Head of caudate nucleus (tissue), 42 donors: ENCODE measurements at regions not wholly inside any gene's neighbourhood (a gene's known extent, or its start where the extent isn't known, plus 50 kb on each side); places are given as distances from the start of the nearest gene placed in this dataset.
A peak's percentile ranks its signal among the peaks of the same experiment; 100 is the strongest.
"Not testable (repeated sequence)": the region's sequence is repeated elsewhere in the genome, so short reads cannot be mapped to it uniquely, and the experiment has no call there.

Experiments
- DNase-seq, 42 donors: peaks; one replicate each; pipeline versions ENCODE4 v3.0.0 to v3.0.0-alpha.2; 2020 to 2021; ENCODE audit warnings: mixed read lengths in 7 of 42
- intact Hi-C: fragments of 100-400 bp; cut with DNase I; formaldehyde crosslinking; loops from one replicate; pipeline ENCODE4 v1.15.0; 2022

DNA sequence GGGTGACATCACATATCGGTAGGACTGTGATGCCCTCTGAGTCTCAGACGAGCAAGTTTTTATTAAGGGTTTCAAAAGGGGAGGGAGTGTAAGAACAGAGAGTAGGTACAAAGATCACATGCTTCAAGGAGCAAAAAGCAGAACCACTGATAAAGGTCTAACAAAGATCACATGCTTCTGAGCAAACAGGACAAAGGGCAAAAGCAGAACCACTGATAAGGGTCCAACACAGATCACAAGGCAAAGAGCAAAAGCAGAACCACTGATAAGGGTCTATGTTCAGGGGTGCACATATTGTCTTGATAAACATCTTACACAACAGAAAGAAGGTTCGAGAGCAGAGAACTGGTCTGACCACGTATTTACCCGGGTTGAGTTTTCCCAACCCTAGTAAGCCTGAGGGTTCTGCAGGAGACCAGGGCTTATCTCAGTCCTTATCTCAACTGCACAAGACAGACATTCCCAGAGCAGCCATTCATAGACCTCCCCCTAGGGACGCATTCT lies 604.2 kb upstream of the GYPC start:
- intact Hi-C loops = not testable (repeated sequence)

DNA sequence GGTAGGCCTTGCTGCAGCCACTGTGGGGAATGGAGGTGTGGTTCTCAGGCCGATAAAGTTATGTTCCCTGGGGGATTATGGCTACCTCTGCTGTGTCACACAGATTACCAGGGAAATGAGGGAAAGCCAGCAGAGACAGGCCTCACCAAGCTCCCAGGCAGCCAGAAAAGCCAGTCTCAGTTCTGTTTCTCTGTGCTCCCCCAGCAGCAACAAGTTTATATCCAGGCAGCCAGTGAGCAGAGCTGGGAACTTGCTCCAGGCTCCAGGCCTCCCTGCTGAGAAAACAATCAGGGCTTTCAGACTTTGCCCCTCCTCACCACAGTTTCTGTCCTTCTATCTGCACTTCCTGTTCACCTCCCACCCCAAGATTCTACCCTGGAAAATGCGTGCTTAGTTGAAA lies 596.6 kb upstream of the GYPC start:
- intact Hi-C loops = no loop called here
- no peak for DNase-seq

More for the DNA sequence above, 604.2 kb upstream of the GYPC start:
- DNase-seq = not testable (repeated sequence)

DNA sequence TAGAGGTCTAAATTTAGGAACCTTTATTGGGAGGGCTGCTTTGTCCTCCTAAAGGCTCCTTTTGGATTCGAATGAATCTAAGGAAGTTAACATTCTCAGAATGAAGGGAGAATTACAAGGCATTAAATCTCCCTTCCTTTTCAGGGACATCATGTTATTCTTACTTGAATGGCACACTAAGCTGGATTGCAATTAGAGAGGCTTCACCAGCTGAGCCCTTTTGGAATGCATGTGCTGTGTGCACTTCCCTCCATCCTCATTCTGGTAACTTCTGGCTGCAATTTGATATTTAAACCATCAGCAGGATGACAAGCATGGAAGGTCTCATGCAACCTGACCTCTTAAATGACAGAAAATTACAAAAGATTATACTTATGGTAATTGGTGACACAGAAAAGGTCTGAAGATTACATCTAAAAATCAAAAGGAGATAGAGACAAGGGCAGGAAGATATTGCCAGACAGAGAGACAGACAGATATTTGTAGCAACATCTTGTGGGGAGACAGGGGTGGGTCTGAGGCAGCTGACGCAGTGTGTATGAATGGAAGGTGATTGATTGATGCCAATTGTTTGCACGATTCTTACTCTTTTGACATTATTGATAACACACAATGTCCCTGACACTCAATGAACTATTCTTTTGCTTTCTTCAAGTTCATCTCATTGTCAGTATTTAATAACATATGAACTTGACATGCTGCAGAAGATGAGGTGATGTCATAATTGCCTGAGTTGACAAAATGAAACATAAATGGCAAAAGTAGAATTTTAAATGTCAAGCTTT lies 570.8 kb upstream of the GYPC start:
- intact Hi-C loops = no loop called here
- no peak for DNase-seq

DNA sequence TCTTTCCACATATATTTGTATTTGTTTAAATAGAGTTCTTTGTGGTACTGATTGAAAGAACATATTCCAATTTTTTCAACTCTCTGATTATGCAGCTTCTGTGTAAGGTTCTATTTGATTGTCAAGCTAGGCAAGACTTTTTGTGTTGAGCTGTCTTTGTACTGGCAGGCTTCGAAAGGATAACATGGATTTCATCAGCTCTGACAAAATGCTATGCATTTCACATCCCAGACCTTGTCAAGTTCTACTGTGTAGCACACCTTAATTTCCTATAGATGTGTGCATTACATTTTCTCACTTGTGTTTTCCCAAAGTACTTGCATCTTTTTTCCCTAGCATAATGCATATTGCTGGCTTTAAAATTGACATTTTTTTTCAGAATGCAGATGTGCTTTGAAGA lies 555.0 kb upstream of the GYPC start:
- peak in 3 of 42 donors; percentile 4 to 9 (median 8) for DNase-seq
- intact Hi-C loops = no loop called here

DNA sequence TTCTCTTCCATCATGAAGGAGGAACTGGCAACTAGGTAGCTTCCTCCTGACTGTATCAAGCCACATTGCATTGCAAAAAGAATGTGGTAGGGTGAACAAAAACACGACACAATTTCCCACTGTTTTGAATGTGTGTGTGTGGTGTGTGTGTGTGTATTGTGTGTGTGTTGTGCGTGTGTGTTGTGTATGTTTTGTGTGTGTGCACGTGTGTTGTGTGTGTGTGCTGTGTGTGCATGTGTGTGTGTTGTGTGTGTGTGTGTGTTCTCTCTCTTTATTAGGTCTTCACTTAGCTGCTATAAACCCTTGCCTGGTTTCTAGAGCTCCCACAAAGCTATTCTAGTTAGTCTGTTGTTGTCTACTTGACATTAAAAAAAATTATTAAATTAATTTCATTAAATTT lies 550.0 kb upstream of the GYPC start:
- intact Hi-C loops = no loop called here

DNA sequence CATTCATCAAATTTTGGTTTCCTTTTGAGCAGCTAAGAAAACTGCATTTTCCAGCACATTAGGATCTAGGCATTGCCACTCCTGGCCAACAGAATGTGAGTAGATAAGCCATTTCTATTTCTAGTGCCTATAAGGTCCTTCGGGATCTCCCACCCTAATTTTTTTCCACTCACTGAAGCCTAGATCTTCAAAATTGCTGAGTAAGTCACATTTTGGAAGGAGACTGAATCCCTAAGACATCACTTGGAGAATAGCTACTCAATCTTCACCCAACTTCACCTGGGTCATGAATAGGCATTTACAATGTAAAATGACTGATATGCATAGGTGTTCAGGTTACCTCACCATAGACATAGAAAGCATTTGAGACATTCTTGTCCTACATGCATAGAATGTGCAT lies 548.1 kb upstream of the GYPC start:
- no peak for DNase-seq
- intact Hi-C loops = no loop called here

More for the DNA sequence above, 550.0 kb upstream of the GYPC start:
- no peak for DNase-seq

DNA sequence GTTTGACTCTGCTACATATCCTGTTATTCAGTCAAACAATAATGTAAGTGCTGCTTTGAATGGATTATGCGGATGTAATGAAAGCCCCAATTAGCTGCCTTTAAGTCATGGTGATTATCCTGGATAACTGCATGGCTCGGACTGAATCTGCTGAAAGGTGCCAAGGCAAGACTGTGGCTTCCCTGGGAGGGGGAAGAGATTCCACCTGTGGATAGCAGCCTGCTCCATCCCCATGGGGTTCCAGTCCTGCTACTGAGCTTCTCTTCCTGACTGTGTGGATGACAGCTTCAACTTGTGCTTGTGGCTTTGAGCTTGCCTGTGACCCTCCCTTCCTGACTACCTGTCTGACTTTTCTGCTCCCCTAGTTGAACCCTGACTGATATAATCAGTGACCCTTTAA lies 540.0 kb upstream of the GYPC start:
- no peak for DNase-seq
- intact Hi-C loops = no loop called here

DNA sequence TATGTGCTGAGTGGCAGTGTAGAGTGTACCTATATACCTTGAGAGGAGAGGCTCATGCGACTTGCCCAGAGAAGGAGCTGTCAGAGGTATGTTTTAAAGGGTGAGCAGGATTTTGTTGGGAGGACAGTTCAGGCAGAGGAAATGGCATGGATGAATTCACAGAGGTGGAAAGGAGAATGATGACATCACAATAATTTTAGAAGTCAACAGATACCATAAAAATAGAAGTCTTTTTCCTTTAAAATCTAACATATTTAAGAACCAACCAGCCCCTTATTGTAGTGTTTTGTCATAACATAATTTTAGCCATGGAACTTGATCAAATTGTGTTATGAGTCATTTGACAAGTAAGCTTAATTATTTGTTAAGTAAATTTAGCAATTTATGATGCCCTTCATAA lies 538.1 kb upstream of the GYPC start:
- no peak for DNase-seq
- intact Hi-C loops = no loop called here

DNA sequence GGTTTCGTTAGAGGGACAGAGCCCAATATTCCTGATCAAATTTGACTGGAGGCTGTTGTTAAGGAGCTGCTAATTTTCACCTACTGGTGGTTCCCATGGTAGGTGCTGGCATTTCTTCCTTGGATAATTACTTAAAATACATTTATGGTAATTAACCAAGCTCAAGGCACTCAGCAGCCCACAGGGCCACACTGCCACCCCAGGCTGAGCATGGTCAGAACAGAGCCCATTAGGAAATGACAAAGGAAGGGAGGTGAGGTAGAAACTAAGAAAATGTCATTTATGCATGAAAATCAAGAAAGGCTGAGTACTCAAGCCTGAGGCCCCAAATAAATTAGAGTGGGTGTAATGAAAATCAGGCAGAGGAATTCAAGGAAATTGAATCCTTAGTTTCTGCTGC lies 510.2 kb upstream of the GYPC start:
- no peak for DNase-seq
- intact Hi-C loops = no loop called here

DNA sequence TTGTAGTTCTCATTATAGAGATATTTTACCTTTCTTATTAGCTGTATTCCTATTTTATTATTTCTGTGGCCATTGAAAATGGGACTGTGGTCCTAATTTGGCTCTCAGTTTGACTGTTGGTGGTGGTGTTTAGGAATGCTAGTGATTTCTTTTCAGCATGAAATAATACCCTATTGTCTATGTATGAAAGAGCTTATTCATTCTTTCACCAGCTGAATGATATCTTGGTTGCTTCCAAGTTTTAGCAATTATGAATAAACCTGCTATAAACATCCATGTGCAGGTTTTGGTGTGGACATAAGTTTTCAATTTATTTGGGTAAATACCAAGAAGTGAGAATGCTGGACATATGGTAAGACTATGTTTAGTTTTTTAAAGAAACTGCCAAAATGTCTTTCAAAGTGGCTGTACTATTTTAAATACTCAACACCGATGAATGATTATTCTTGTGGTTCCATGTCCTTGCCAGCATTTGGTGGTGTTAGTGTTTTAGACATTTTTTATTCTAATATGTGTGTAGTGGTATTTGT lies 501.6 kb upstream of the GYPC start:
- DNase-seq = peak in 1 of 42 donors; percentile 8
- intact Hi-C loops = no loop called here

DNA sequence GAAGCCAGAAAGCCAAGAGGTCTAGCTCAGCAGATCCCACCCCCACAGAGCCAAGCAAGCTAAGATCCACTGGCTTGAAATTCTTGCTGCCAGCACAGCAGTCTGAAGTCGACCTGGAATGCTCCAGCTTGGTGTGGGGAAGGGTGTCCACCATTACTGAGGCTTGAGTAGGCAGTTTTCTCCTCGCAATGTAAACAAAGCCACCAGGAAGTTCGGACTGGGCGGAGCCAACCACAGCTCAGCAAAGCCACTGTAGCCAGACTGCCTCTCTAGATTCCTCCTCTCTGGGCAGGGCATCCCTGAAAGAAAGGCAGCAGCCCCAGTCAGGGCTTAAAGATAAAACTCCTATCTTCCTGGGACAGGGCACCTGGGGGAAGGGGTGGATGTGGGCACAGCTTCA lies 495.0 kb upstream of the GYPC start:
- intact Hi-C loops, DNase-seq: not testable (repeated sequence)

DNA sequence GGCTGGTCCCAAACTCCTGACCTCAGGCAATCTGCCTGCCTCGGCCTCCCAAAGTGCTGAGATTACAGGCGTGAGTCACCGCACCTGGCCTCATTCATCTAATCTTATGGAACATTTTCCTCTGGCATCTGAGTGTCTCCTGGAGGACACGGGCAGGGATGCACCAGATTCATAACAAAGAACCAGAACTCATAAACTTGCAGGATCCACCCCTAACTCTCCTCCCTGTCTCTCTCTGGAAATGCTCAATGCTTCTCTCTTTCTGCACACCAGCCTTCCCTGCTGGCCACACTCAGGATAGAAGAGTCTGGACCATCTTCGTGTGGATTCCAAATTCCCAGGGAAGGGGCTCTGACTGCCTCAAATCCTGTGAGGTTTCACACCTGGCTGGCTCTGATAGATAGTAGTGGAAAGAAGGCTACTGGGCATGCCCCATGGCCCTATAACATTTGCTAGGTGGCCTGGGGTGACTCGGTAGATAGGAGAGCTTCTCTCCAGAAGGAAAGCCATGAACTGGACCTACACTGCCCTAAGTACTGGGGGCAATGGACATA lies 483.2 kb upstream of the GYPC start:
- intact Hi-C loops = no loop called here
- no peak for DNase-seq

DNA sequence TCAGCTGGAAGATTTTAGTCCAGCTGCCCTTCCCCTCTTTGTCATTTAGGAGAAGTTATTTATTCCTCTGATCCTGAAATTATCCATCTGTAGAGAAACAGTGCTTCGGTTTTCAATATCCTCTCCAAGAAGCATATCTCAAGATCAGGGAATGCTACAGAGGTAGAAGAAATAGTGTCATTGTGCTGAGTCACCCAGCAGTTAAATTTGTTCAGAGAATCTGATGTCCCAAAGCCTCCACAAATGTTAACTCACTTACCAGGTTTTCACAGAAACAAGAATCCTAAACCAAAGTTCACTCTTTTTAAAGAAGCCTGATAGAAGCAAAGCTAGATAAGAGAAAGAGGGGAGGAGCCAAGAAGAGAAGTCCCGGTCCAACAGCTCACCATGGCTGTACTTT lies 480.7 kb upstream of the GYPC start:
- intact Hi-C loops = no loop called here
- DNase-seq = no peak

DNA sequence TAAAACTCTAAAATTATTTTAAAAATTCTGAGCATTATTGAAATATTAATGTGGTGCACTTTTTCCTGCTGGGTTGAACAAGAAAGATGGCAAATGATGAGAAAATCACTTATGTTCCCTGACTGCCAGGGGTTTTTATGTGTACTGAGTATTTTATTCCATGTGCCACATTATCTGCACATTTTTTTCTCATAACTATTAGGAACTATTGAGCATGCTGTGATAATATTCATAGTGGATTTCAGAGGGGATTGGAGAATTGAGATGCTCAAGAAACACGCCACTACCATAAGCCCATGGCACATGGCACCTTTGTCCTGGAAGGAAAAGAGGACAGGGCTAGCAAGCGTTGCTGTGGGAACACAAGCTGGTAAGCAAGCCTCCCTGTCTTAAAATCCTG lies 478.5 kb upstream of the GYPC start:
- DNase-seq = no peak
- intact Hi-C loops = no loop called here

DNA sequence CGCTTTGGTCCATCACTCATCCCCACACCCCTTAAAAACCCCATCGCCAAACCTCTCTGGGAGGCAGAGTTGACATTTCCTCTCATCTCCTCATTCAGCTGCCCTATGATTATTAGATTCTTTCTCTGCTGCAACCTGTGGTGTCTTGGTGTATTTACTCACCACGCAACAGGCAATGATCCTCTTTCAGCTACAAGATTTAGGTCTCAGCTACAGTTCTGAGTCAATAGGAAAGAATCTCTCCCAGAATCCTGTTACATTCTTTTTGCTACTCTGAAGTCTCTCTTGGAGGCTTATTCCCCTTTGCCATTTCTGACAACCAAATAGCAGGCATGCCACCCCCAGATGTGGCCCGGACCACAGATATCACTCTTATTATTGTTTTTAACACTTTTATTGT lies 468.3 kb upstream of the GYPC start:
- no peak for DNase-seq
- intact Hi-C loops = no loop called here

DNA sequence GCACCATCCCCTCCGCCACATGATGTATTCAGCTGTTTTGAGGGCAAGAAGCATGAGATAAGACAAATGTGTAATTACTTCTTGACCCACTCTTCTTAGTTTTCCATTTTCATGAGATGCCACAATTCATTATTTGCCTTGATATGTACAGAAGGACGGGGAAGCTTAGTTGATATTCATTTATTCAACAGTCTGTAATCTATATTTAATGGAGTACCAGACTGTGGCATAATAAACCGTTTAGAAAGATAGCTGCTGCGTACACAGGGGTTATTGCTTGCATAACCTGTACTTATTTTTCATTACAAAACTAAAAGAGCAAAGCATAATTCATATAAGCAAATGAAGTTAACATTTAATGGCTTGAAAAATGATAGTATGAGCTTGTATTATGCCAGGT lies 466.4 kb upstream of the GYPC start:
- intact Hi-C loops = no loop called here
- no peak for DNase-seq

DNA sequence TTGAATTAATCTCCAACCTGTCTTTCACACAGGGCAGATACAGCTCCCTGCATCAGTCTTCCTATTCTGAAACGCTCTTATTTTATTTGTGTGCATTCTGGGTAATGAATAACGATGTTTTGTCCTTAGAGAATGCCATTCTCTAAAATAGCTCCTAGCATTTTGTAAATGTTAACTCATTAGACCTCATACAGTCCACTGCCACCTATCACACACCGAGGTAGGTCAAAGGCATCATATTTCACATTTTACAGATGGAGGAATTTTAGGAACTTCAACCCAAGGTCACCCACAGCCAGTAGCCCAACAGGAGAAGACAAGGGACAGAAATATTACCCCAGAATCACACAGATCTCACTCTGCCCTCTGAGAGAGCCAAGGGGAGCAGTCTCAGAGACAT lies 455.4 kb upstream of the GYPC start:
- DNase-seq = no peak
- intact Hi-C loops = no loop called here

DNA sequence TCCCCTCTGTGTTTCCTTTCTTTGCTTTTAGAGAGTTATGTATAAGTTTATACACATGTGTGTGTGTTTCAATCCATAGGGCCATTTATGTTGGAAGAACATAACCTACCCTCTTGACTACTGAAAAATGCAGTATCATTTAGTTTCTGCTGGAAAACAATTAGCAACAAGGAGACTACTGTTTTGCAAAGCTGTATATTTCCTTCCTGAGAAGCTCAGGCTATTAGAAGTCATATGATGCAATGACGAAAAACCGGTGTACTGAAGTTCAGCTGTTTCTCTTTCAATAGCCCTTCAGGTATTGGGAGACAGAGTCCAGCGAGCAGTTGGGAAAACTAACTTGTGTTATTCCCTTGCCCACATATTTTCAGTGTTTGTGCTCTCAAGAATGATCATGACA lies 447.7 kb upstream of the GYPC start:
- intact Hi-C loops = no loop called here
- DNase-seq = no peak

DNA sequence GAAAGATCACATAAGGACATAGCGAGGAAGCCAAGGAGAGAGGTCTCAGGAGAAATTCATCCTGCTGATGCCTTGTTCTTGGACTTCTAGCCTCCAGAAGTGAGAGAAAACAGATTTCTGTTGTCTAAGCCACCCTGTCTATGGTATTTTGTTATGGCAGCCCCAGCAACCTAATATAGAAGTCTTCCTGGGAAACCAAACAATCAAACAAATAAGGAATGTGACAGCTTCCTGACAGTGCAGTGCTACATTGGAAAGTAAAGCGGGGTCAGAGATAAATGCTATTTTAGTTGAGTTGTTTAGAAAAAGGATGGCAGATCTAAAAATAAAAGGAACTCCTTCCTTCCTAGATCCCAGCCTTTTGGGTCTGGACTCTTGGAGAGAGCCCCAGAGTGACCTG lies 443.2 kb upstream of the GYPC start:
- no peak for DNase-seq
- intact Hi-C loops = no loop called here

DNA sequence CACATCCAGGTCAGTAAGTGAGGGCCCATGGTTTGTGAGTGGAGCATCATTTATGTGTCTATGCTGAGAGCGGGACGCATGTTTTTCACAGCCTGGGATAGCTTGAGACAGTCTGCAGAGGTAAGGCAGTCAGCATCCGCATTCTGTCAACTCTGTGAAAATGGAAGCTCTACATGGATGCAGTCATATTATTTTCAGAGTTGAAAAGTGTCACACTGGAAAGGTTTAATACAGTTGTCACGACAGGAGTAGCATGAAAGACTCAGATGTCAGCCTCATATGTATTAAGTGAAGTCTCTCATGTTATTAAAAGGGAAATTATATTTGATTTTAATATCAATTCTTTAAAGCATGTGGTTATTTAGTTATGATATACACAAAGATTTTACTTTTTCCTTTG lies 436.9 kb upstream of the GYPC start:
- intact Hi-C loops = no loop called here
- no peak for DNase-seq

DNA sequence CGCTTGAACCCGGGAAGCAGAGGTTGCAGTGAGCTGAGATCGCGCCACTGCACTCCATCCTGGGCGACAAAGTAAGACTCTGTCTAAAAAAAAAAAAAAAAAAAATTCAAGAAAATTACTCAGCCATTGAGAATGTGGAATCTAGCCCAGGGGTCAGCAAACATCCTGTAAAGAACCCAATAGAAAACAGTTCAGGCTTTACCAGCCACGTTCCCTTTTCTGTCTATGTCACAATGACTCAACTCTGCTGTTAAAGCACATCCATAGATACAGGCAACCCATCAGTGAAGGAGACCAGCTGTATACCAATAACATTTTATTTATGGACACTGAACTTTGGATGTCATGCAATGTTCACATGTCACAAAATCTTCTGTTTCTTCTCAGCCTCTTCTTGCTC lies 435.6 kb upstream of the GYPC start:
- intact Hi-C loops = no loop called here
- no peak for DNase-seq
